IPS-NIHi11 (cell line): ENCODE measurements at regions not wholly inside any gene's neighbourhood (a gene's known extent, or its start where the extent isn't known, plus 50 kb on each side); places are given as distances from the start of the nearest gene placed in this dataset.
"Not testable (repeated sequence)": the region's sequence is repeated elsewhere in the genome, so short reads cannot be mapped to it uniquely, and the experiment has no call there.

Source experiments
- DNase-seq: peaks from one replicate; pipeline ENCODE4 v3.0.0; 2012; ENCODE audit warnings: mixed read lengths, low spot score

GRCh38 chr3:72052841-72053409 is 268.0 kb upstream of the PROK2 start:
- DNase-seq, result no peak

DNA sequence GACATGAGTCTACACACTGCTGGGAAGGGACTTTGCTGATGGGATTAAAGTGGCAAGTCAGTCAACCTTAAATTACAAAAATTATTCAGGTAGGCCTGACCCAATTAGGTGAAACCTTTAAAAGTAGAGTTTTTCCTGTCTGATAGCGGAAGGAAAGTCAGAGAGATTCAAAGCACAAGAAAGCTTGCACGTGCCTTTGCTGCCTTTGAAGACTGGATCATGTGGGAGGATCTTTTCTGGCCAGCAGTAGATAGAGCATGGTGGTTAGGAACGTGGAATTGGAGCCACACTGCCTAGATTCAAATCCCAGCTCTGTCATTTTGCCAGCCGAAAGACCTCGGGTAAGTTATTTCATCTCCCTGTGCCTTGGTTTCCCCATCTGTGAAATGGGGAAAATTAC is 265.8 kb upstream of the PROK2 start:
- DNase-seq, result no peak

DNA sequence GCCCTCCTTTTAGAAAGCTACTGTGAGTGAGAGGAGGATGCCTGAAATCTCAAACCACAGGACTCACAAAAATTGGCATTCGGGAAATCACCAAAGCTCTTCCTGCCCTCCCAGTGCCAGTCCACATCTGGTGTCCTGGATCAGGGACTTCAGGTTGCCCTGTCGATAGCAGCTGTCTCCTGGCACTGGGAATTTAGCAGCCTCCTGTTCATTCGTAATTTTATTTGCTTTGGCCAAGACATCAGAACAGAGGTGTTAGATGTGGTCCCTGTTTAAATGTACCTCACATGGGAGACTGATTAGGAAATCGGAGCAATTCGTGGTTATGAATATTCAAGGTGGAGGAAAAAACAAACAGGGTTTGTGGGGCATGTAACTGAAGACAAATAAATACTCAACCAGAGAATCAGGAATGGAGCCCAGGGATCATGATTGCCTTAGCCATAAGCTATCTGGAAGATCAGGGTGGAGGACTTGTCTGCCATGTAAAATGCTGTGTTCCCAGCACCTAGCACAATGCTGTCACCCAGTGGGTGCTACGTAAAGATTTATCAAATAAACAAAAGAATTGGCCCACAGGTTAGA is 265.2 kb upstream of the PROK2 start:
- DNase-seq, result no peak

GRCh38 chr3:72049300-72049699 is 264.4 kb upstream of the PROK2 start:
- no peak for DNase-seq

DNA sequence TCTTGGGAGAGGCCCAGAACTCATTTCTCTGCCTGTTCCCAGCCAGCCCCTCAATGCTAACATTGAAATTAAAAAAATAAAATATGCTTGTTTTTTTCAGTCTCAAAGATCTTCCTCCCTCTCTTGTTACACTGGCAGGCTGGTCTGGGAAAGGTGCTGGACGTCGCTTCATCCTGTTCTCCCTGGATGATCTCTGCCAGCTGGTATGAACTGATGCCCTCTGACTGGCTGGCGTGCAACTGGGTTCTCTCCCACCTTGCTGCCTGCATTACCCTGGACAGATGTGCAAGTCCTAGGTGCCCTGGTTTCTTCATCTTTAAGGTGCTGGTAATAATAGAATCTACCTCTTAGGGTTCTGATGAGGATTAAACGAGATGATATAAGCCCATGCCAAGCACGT is 263.9 kb upstream of the PROK2 start:
- no peak for DNase-seq

DNA sequence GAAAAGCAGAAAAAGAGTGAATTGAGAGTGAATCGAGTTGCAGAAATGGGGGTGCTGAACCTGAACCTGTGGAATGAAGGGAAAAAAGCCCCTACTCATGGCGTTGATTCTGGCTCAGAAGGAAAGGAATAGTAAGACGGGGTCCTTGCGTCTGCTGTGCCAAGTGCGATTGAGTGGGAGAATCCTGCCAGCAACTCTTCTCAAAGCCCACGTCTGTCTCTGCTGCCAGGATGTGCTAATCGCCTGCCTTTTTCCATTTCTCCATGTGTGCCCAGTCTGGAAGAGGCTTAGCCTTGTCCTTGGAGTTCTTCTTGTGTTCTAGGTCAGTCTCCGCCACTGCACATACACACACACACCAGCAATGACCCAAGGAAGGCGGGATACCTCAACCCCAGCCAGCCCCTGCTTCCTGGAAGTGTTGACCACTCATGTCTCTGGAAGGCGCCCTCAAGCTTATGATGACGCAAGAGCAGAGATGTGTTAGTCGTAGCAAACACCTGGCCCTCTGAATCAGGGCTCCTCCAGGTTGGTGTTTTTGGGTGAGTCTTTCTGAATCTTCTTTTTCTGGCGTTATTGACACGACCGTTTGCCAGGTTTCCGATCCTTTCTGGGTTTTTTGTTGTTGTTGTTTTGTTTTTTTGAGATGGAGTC is 262.4 kb upstream of the PROK2 start:
- DNase-seq, result no peak

- no peak for DNase-seq
Observed at GRCh38 chr3:72044231-72044855, 259.4 kb upstream of the PROK2 start.

- no peak for DNase-seq
Observed at GRCh38 chr3:72043204-72044133, 258.5 kb upstream of the PROK2 start.

- DNase-seq, result peak; percentile 41
Observed at GRCh38 chr3:72042397-72043203, 257.7 kb upstream of the PROK2 start.

GRCh38 chr3:72041511-72041910 is 256.6 kb upstream of the PROK2 start:
- no peak for DNase-seq

- DNase-seq, result no peak
Observed at GRCh38 chr3:72041076-72041475, 256.1 kb upstream of the PROK2 start.

GRCh38 chr3:72039677-72040076 is 254.7 kb upstream of the PROK2 start:
- DNase-seq, result no peak

- no peak for DNase-seq
Observed at GRCh38 chr3:72036899-72037298, 252.0 kb upstream of the PROK2 start.

DNA sequence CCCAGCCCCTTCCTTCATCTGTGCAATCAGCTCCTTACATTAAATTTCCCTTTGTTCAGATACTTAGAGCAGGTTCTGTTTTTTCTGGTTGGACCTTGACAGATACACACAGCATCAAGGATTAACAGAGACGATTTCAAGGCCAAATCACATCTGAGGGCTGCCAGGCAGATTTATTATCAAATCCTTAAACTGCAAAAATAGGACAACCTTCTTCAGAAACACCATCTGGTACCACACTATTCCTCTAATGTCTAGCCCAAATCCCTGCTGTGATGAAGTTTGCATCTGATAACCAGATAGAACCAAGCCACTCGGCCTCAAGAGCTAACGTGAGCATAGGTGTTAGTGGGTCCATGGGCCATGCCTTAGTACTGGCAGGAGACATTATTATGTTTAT is 250.7 kb upstream of the PROK2 start:
- no peak for DNase-seq

GRCh38 chr3:72034986-72035385 is 250.0 kb upstream of the PROK2 start:
- DNase-seq, result no peak

DNA sequence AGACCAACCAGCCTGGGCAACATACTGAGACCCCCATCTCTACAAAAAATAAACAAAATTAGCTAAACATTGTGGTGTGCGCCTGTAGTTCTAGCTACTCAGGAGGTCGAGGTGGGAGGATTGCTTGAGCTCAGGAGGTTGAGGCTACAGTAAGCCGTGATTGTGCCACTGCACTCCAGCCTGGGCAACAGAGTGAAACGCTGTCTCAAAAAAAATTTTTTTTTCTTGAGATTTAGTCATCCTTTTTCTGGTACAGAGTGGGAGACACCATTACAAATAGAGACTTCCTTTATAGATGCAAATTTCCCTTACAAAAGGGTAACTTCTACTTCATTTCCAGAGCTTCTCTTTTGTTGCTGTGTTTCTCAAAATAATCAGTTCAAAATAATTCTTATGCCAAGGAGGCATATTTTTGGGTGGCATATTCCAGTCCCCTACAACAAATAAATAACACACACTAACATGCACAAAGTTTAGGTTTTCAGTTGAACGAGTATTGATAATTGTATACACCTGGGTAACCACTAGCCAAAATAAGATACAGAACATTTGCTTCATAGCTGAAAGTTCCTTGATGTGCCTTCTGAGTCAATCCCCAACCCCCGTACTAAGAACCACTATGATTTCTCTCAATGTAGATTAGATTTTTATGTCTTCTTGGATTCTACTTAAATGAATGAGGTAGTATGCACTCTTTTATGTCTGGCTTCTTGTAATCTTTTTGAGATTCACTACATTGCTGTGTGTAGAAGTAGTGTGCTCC is 248.9 kb upstream of the PROK2 start:
- no peak for DNase-seq

GRCh38 chr3:72032441-72033135 is 247.6 kb upstream of the PROK2 start:
- peak; percentile 19 for DNase-seq

DNA sequence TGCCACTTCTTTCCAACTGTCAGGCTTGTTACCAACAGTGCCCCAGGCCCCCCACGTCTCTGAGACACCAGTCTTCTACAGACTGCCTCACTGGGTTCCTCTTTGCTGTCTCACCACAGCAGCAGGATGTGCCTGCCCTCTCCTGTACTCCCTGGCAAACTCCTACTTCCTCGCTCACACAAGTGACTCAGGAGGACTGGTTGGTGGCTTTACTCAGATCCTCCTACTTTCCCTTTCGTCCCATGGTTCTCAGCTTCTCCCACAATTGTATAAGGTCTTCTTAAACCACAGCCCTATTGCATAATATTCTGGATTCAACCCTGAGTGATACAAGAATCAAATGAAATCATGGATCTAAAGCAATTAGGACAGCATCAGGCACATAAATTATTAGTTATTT is 246.6 kb upstream of the PROK2 start:
- DNase-seq, result no peak

GRCh38 chr3:72030296-72030695 is 245.3 kb upstream of the PROK2 start:
- not testable (repeated sequence) for DNase-seq

DNA sequence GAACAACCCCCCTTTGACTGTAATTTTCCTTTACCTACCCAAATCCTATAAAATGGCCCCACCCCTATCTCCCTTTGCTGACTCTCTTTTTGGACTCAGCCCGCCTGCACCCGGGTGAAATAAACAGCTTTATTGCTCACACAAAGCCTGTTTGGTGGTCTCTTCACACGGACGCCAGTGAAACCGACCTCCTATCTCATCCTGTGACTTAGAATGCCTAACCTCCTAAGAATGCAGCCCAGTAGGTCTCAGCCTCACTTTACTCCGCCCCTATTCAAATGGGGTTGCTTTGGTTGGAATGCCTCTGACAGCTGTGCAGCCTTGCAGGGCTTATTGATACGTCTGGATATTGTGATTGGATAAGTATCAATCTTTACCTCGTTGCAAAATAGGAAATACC is 243.8 kb upstream of the PROK2 start:
- peak; percentile 62 for DNase-seq
